Neural cell (in vitro differentiated cells): ENCODE measurements at regions not wholly inside any gene's neighbourhood (a gene's known extent, or its start where the extent isn't known, plus 50 kb on each side); places are given as distances from the start of the nearest gene placed in this dataset.

Experiments
- H2AFZ ChIP-seq: fragments of 200-600, 300-800 bp; sonication (generic), shearing (Covaris generic); 2 replicates; pipeline ENCODE4 v1.6.0; 2014; ENCODE audit warnings: low read depth, mild to moderate bottlenecking, antibody characterized with exemption, low read length, moderate library complexity
- H3F3A ChIP-seq: fragments of 200-600 bp; shearing (Covaris generic); 2 replicates; pipeline ENCODE4 v1.6.1; 2016; ENCODE audit warnings: mild to moderate bottlenecking, moderate library complexity, mixed read lengths, antibody characterized with exemption, low read length; ENCODE audit not compliant: insufficient read depth, poor library complexity, severe bottlenecking
- H3K27ac ChIP-seq: fragments of 200-600, 300-800 bp; sonication (generic), shearing (Covaris generic); 2 replicates; pipeline ENCODE4 v1.5.1; 2014; ENCODE audit warnings: mild to moderate bottlenecking, low read length, moderate library complexity
- H3K27me3 ChIP-seq: fragments of 300-800, 200-600 bp; sonication (generic), shearing (Covaris generic); 2 replicates; pipeline ENCODE4 v1.6.0; 2014; ENCODE audit warnings: mild to moderate bottlenecking, low read depth, low read length, moderate library complexity; ENCODE audit not compliant: insufficient read depth
- H3K36me3 ChIP-seq: fragments of 300-800, 200-600 bp; sonication (generic), shearing (Covaris generic); 2 replicates; pipeline ENCODE4 v1.5.1; 2014; ENCODE audit warnings: mild to moderate bottlenecking, antibody characterized with exemption, low read length, moderate library complexity; ENCODE audit not compliant: insufficient read depth
- H3K4me2 ChIP-seq: fragments of 300-800, 200-600 bp; sonication (generic), shearing (Covaris generic); 2 replicates; pipeline ENCODE4 v1.6.0; 2014; ENCODE audit warnings: mild to moderate bottlenecking, low read length
- H3K4me3 ChIP-seq: fragments of 300-800, 200-600 bp; sonication (generic), shearing (Covaris generic); 2 replicates; pipeline ENCODE4 v1.5.1; 2014; ENCODE audit warnings: mild to moderate bottlenecking, low read length, moderate library complexity
- H3K79me2 ChIP-seq: fragments of 200-600 bp; shearing (Covaris generic); replicated peaks from 2 replicates; pipeline ENCODE4 v1.6.0; 2014; ENCODE audit warnings: mild to moderate bottlenecking, low read length, moderate library complexity; ENCODE audit not compliant: insufficient read depth
- H3K9ac ChIP-seq: fragments of 300-800, 200-600 bp; sonication (generic), shearing (Covaris generic); 2 replicates; pipeline ENCODE4 v1.6.1; 2016; ENCODE audit warnings: mild to moderate bottlenecking, low read length, mixed read lengths
- H3K9me2 ChIP-seq: fragments of 200-600 bp; shearing (Covaris generic); 2 replicates; pipeline ENCODE4 v1.6.1; 2016; ENCODE audit warnings: mild to moderate bottlenecking, low read length, mixed read lengths; ENCODE audit not compliant: insufficient read depth
- H3K9me3 ChIP-seq: fragments of 200-600, 300-800 bp; sonication (generic), shearing (Covaris generic); 2 replicates; pipeline ENCODE4 v1.6.1; 2016; ENCODE audit warnings: mild to moderate bottlenecking, mixed run types, low read length, moderate library complexity, mixed read lengths
- H4K20me1 ChIP-seq: fragments of 200-600 bp; shearing (Covaris generic); 2 replicates; pipeline ENCODE4 v1.6.1; 2016; ENCODE audit warnings: mild to moderate bottlenecking, mixed run types; ENCODE audit not compliant: insufficient read depth
- CTCF ChIP-seq: fragments of 450-650 bp; IDR thresholded peaks from 2 replicates; pipeline ENCODE4 v1.5.1; 2014; ENCODE audit warnings: antibody characterized with exemption, mild to moderate bottlenecking, moderate library complexity; ENCODE audit not compliant: poor library complexity, severe bottlenecking
- EP300 ChIP-seq: fragments of 450-650 bp; conservative IDR thresholded peaks from 2 replicates; pipeline ENCODE4 v1.6.1; 2014; ENCODE audit warnings: antibody characterized with exemption, mild to moderate bottlenecking, moderate library complexity; ENCODE audit not compliant: poor library complexity, severe bottlenecking
- EZH2 ChIP-seq: fragments of 200-600, 300-800 bp; shearing (Covaris generic), sonication (generic); IDR thresholded peaks from 2 replicates; pipeline ENCODE4 v1.6.1; 2014; ENCODE audit warnings: antibody characterized with exemption, low read length, borderline replicate concordance, mild to moderate bottlenecking; ENCODE audit not compliant: insufficient read depth, poor library complexity, severe bottlenecking
- MXI1 ChIP-seq: fragments of 450-650 bp; conservative IDR thresholded peaks from 2 replicates; pipeline ENCODE4 v1.6.1; 2014; ENCODE audit warnings: antibody characterized with exemption, mild to moderate bottlenecking; ENCODE audit not compliant: poor library complexity, severe bottlenecking
- POLR2AphosphoS5 ChIP-seq: IDR thresholded peaks from 2 replicates; pipeline ENCODE4 v1.6.1; 2012
- RAD21 ChIP-seq: fragments of 450-650 bp; conservative IDR thresholded peaks from 2 replicates; pipeline ENCODE4 v1.6.1; 2014; ENCODE audit warnings: antibody characterized with exemption, mild to moderate bottlenecking, moderate library complexity
- REST ChIP-seq: IDR thresholded peaks from 2 replicates; pipeline ENCODE4 v1.6.1; 2012; ENCODE audit warnings: borderline replicate concordance
- SMC3 ChIP-seq: fragments of 450-650 bp; conservative IDR thresholded peaks from 2 replicates; pipeline ENCODE4 v1.6.1; 2014; ENCODE audit warnings: antibody characterized with exemption, mild to moderate bottlenecking, moderate library complexity; ENCODE audit not compliant: poor library complexity
- TAF1 ChIP-seq: IDR thresholded peaks from 2 replicates; pipeline ENCODE4 v1.6.1; 2012; ENCODE audit warnings: low read depth

GRCh38 chr13:109348519-109349258 lies 437.7 kb downstream of the IRS2 start:
- H2AFZ ChIP-seq = no peak overlapping the region
- TF ChIP-seq RAD21 (no peak), MXI1 (no peak), EP300 (no peak), SMC3 (no peak), EZH2 (no peak), REST (no peak), TAF1 (no peak), CTCF (no peak), POLR2AphosphoS5 (no peak)
- H3K27ac ChIP-seq = no peak overlapping the region
- H3K9me3 ChIP-seq = no peaks in the 10 kb centered on the region
- no peak overlapping the region for H3K4me2 ChIP-seq
- H3F3A ChIP-seq = no peaks in the 10 kb centered on the region
- H3K79me2 ChIP-seq = no peaks in the 10 kb centered on the region
- H3K4me3 ChIP-seq = no peak overlapping the region
- no peaks in the 10 kb centered on the region for H3K36me3 ChIP-seq
- H3K27me3 ChIP-seq = no peaks in the 10 kb centered on the region
- no peak overlapping the region for H3K9ac ChIP-seq
- H3K9me2 ChIP-seq = no peaks in the 10 kb centered on the region
- H4K20me1 ChIP-seq = no peaks in the 10 kb centered on the region

GRCh38 chr13:109346060-109346459 lies 440.3 kb downstream of the IRS2 start:
- Histone ChIP-seq H3F3A (no peaks in the 10 kb centered on the region), H3K4me3 (no peak overlapping the region), H3K27ac (no peak overlapping the region), H3K27me3 (no peaks in the 10 kb centered on the region), H3K4me2 (no peak overlapping the region), H2AFZ (no peak overlapping the region), H3K9me3 (no peaks in the 10 kb centered on the region), H3K9me2 (no peaks in the 10 kb centered on the region), H4K20me1 (no peaks in the 10 kb centered on the region), H3K79me2 (no peaks in the 10 kb centered on the region), H3K9ac (no peak overlapping the region), H3K36me3 (no peaks in the 10 kb centered on the region)
- no peak for TF ChIP-seq SMC3
- no peak for TF ChIP-seq TAF1
- TF ChIP-seq REST = no peak
